ENCODE measurements at regions not wholly inside any gene's neighbourhood (a gene's known extent, or its start where the extent isn't known, plus 50 kb on each side); places are given as distances from the start of the nearest gene placed in this dataset.

DNA sequence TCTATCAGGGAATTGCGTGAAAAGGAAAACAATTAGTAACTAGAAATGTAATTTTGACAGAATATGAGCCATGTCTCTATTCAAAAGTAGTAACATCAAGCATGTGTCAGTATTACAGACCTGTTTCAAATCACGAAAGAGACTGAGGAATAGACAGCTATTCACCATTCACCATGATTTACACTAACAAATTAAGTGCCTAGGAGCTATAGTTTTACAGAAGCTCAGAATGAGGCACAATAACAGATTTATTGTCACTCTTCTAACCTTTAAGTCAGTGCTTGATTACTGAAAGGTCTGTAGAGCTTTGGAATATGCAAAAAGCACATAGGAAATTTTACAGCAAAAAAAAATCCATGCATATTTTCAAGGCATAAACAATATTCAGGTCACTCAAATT lies 208.2 kb downstream of the SLCO4C1 start:
- Histone ChIP-seq H3K79me2 (ENCODE audit: low read length) (no peaks in the 10 kb centered on the region), H3K9ac (ENCODE audit: low read length) (no peak overlapping the region), H3K27me3 (ENCODE audit: low read depth, low read length) (no peaks in the 10 kb centered on the region), H3K4me2 (ENCODE audit: low read length) (no peak overlapping the region), H2AFZ (ENCODE audit: low read depth, low read length) (no peak overlapping the region), H4K20me1 (ENCODE audit: insufficient read depth, low read length) (no peaks in the 10 kb centered on the region), H3K4me3 (ENCODE audit: low read length) (no peak overlapping the region), H3K9me3 (ENCODE audit: insufficient read depth, low read length) (no peaks in the 10 kb centered on the region), H3K27ac (ENCODE audit: low read length) (no peak overlapping the region), H3K36me3 (replicated peaks; ENCODE audit: low read depth, low read length) (no peaks in the 10 kb centered on the region), H3K4me1 (ENCODE audit: low read length) (no peaks in the 10 kb centered on the region)
- TF ChIP-seq, protein P1, sequence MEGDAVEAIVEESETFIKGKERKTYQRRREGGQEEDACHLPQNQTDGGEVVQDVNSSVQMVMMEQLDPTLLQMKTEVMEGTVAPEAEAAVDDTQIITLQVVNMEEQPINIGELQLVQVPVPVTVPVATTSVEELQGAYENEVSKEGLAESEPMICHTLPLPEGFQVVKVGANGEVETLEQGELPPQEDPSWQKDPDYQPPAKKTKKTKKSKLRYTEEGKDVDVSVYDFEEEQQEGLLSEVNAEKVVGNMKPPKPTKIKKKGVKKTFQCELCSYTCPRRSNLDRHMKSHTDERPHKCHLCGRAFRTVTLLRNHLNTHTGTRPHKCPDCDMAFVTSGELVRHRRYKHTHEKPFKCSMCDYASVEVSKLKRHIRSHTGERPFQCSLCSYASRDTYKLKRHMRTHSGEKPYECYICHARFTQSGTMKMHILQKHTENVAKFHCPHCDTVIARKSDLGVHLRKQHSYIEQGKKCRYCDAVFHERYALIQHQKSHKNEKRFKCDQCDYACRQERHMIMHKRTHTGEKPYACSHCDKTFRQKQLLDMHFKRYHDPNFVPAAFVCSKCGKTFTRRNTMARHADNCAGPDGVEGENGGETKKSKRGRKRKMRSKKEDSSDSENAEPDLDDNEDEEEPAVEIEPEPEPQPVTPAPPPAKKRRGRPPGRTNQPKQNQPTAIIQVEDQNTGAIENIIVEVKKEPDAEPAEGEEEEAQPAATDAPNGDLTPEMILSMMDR (IDR thresholded peaks at IDR 0.05; ENCODE audit: low read depth, low read length): no peak
- no peak for TF ChIP-seq EZH2phosphoT487 (IDR thresholded peaks at IDR 0.05; ENCODE audit: low read depth)

GRCh38 chr5:102080288-102080687 lies 215.8 kb downstream of the SLCO4C1 start:
- Histone ChIP-seq H3K79me2 (ENCODE audit: low read length) (no peaks in the 10 kb centered on the region), H3K9ac (ENCODE audit: low read length) (no peak overlapping the region), H3K36me3 (replicated peaks; ENCODE audit: low read depth, low read length) (no peaks in the 10 kb centered on the region), H4K20me1 (ENCODE audit: insufficient read depth, low read length) (no peaks in the 10 kb centered on the region), H3K27ac (ENCODE audit: low read length) (no peak overlapping the region), H3K4me1 (ENCODE audit: low read length) (no peaks in the 10 kb centered on the region), H3K9me3 (ENCODE audit: insufficient read depth, low read length) (no peaks in the 10 kb centered on the region), H3K4me2 (ENCODE audit: low read length) (no peak overlapping the region), H3K4me3 (ENCODE audit: low read length) (no peak overlapping the region), H3K27me3 (ENCODE audit: low read depth, low read length) (no peaks in the 10 kb centered on the region), H2AFZ (ENCODE audit: low read depth, low read length) (no peak overlapping the region)
- no peak for TF ChIP-seq EZH2phosphoT487 (IDR thresholded peaks at IDR 0.05; ENCODE audit: low read depth)
- TF ChIP-seq, protein P1 (IDR thresholded peaks at IDR 0.05; ENCODE audit: low read depth, low read length): no peak

DNA sequence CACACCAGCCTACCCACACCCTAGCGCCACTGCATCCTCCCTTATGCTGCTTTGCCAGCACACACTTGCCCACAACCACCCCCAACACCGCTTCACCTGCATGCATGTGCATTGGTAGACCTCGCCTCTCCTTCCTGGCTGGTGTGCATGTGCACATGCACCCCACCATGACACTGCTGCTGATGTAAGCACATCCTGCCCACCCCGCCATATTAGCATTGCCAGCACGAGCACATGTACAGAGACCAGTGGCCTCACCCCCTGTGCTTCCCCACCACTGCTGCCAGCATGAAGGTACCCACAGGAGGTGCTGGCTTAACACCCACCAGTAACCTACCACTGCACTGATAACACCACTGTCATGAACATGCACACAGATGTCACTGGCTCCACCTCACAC lies 218.2 kb downstream of the SLCO4C1 start:
- Histone ChIP-seq H3K27ac (ENCODE audit: low read length) (no peak overlapping the region), H4K20me1 (ENCODE audit: insufficient read depth, low read length) (no peaks in the 10 kb centered on the region), H3K4me1 (ENCODE audit: low read length) (no peaks in the 10 kb centered on the region), H3K4me2 (ENCODE audit: low read length) (no peak overlapping the region), H3K9me3 (ENCODE audit: insufficient read depth, low read length) (no peaks in the 10 kb centered on the region), H3K4me3 (ENCODE audit: low read length) (no peak overlapping the region), H3K36me3 (replicated peaks; ENCODE audit: low read depth, low read length) (no peaks in the 10 kb centered on the region), H3K27me3 (ENCODE audit: low read depth, low read length) (no peaks in the 10 kb centered on the region), H2AFZ (ENCODE audit: low read depth, low read length) (no peak overlapping the region), H3K9ac (ENCODE audit: low read length) (no peak overlapping the region), H3K79me2 (ENCODE audit: low read length) (no peaks in the 10 kb centered on the region)
- TF ChIP-seq, protein P1 (IDR thresholded peaks at IDR 0.05; ENCODE audit: low read depth, low read length): no peak
- TF ChIP-seq EZH2phosphoT487 (IDR thresholded peaks at IDR 0.05; ENCODE audit: low read depth): no peak

- Histone ChIP-seq H4K20me1 (ENCODE audit: insufficient read depth, low read length) (no peaks in the 10 kb centered on the region), H3K4me3 (ENCODE audit: low read length) (no peak overlapping the region), H2AFZ (ENCODE audit: low read depth, low read length) (no peak overlapping the region), H3K9ac (ENCODE audit: low read length) (no peak overlapping the region), H3K79me2 (ENCODE audit: low read length) (no peaks in the 10 kb centered on the region), H3K9me3 (ENCODE audit: insufficient read depth, low read length) (no peaks in the 10 kb centered on the region), H3K27me3 (ENCODE audit: low read depth, low read length) (no peaks in the 10 kb centered on the region), H3K36me3 (replicated peaks; ENCODE audit: low read depth, low read length) (no peaks in the 10 kb centered on the region), H3K27ac (ENCODE audit: low read length) (no peak overlapping the region), H3K4me2 (ENCODE audit: low read length) (no peak overlapping the region), H3K4me1 (ENCODE audit: low read length) (no peaks in the 10 kb centered on the region)
- TF ChIP-seq, protein P1 (IDR thresholded peaks at IDR 0.05; ENCODE audit: low read depth, low read length): no peak
- TF ChIP-seq EZH2phosphoT487 (IDR thresholded peaks at IDR 0.05; ENCODE audit: low read depth): no peak
Measured at GRCh38 chr5:102069974-102070373, 226.1 kb downstream of the SLCO4C1 start.

All from OCI-LY3 (cell line).